ENCODE measurements at regions not wholly inside any gene's neighbourhood (a gene's known extent, or its start where the extent isn't known, plus 50 kb on each side); places are given as distances from the start of the nearest gene placed in this dataset.

- TF ChIP-seq CTCF (conservative IDR thresholded peaks at IDR 0.05; ENCODE audit: low read depth, low read length), result no peak
- no peak for DNase-seq (ENCODE audit: low read depth)
- H3K4me3 ChIP-seq (ENCODE audit: low read length), result no peak overlapping the region
Measured at GRCh38 chr13:75993241-75993640, 357.1 kb downstream of the LMO7 start.

DNA sequence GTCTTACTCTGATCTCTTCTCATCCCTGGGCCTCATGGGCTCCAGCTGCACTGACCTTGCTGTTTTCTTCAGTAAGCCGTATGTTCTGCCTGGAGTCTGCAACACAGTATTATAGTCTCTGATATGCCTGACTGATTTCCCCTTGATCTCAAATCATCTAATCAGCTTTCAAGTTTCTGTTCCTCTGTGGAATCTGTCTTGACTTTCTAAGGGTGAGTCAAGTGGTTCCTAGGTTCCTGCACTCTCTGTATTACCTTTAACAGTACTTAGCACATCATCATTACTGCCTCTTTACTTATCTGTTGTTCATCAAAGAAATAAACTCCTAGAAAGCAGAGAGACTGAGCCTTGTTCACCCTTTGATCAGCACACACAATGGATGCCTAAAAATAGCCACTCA is 350.7 kb downstream of the LMO7 start:
- H3K4me3 ChIP-seq (ENCODE audit: low read length), result no peak overlapping the region
- no peak for DNase-seq (ENCODE audit: low read depth)
- no peak for TF ChIP-seq CTCF (conservative IDR thresholded peaks at IDR 0.05; ENCODE audit: low read depth, low read length)

DNA sequence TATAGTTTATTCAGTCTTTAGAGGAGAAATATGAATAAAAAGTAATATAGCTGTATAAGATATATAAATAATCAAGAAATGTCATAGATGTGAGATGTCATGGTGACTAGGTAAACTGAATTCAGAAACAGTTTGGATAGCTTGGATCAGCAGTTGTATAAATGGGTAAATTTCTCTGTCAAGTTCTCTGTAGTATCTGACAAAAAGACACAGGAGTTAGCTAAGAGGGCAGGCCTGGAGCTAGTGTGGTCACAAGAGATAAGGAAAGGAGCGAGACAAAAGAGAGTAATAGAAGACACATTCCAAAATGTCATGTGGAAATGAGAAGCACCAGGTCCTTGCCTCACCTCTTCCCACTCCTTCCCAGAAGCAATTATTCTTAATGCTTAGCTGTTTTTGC is 349.0 kb downstream of the LMO7 start:
- no peak for TF ChIP-seq CTCF (conservative IDR thresholded peaks at IDR 0.05; ENCODE audit: low read depth, low read length)
- DNase-seq (ENCODE audit: low read depth), result no peak

DNA sequence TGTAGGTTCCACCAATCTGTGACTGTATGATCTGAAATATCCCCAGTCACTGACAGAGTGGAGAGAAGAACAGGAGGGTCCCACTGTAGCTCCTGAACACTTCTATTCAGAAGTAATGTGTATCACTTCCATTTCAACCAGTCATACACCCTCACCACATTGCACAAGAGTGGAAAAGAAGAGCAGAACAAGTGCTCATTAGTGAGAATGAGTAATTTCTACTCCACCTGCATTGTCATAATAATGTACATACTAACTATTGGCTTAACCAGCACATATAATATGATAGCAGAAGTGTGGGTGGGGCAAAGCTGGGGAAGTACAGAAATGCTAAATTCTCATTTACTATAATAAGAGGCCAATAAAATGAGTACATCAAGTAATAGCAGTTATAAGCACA is 342.7 kb downstream of the LMO7 start:
- H3K4me3 ChIP-seq (ENCODE audit: low read length), result no peak overlapping the region
- DNase-seq (ENCODE audit: low read depth), result no peak
- no peak for TF ChIP-seq CTCF (conservative IDR thresholded peaks at IDR 0.05; ENCODE audit: low read depth, low read length)

More for the DNA sequence above, 349.0 kb downstream of the LMO7 start:
- H3K4me3 ChIP-seq (ENCODE audit: low read length), result no peak overlapping the region

- no peak for TF ChIP-seq CTCF (conservative IDR thresholded peaks at IDR 0.05; ENCODE audit: low read depth, low read length)
- DNase-seq (ENCODE audit: low read depth), result no peak
- no peak overlapping the region for H3K4me3 ChIP-seq (ENCODE audit: low read length)
Measured at GRCh38 chr13:75968103-75968838, 332.1 kb downstream of the LMO7 start.

DNA sequence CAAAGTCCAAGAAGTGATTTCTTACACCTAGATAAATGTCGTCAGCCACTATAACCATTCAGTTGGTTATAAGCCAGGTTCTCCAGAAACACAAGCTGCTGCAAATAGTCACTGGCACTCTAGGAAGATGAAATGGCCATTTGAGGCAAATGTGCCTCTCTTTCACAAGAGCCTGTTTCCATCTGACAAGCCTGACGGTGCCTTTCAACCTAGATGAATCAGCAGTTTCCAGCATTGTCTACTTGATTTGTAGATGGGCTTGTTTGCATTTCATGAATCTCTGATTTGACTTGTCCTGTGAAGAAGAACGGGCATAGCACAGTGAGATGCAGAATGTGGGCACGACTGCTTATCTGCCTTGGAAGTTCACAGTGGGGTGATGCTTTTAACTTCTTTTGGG is 327.2 kb downstream of the LMO7 start:
- DNase-seq (ENCODE audit: low read depth), result no peak
- no peak overlapping the region for H3K4me3 ChIP-seq (ENCODE audit: low read length)
- TF ChIP-seq CTCF (conservative IDR thresholded peaks at IDR 0.05; ENCODE audit: low read depth, low read length), result no peak

DNA sequence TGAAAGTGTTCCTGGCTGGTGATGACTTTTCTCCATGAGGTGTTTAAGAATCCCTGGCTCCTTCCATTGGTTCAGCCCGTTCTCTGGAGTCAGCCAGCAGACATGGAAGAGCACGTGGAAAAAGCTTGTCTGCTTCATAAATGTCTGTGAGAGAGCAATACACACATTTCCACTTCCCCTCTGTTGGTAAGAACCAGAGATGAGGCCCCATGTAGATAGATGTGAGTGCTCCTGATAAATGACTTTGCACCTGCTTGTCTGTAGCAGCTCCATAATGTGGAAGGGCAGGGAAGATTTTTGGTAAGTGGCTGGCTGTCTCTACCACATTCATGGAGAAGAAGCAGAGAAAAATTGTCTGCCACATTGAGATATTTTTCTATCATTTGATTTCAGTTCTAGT is 325.8 kb downstream of the LMO7 start:
- H3K4me3 ChIP-seq (ENCODE audit: low read length), result no peak overlapping the region
- no peak for DNase-seq (ENCODE audit: low read depth)
- TF ChIP-seq CTCF (conservative IDR thresholded peaks at IDR 0.05; ENCODE audit: low read depth, low read length), result no peak
